Activated T-cell treated with anti-CD3 and anti-CD28 coated beads, Interleukin-2, amount 50 U/mL, for 48 hours (primary cell): ENCODE measurements at regions not wholly inside any gene's neighbourhood (a gene's known extent, or its start where the extent isn't known, plus 50 kb on each side); places are given as distances from the start of the nearest gene placed in this dataset.

Experiments
- DNase-seq, 2 experiments: peaks; one replicate each; pipeline ENCODE4 v3.0.0-alpha.2; 2020

- DNase-seq = no peak
Measured at GRCh38 chr12:27179400-27180214, 64.5 kb upstream of the STK38L start.

- no peak for DNase-seq
Measured at GRCh38 chr12:27180906-27181505, 63.1 kb upstream of the STK38L start.

DNA sequence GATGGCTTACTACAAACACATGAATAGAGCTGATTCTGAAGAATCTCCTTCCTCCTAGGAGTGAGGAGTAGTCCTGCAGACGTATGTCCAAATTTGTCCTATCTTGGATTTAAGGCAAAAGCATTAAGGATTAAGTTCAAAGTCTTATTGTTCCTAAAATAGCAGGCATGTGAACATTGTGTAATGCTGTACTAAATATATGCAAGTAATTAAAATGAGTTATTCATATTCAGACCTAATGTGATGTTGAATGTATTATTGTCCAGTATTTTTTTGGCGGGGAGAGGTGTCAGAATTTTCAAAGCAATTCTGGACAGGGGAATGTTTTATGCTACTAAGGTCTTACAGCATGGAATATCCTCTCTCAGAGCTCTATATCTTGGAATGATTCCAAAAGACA is 60.7 kb upstream of the STK38L start:
- DNase-seq = no peak

- peak; percentile 56 to 61 for DNase-seq
Measured at GRCh38 chr12:27185234-27186021, 58.7 kb upstream of the STK38L start.

- DNase-seq = no peak
Measured at GRCh38 chr12:27186022-27186839, 57.9 kb upstream of the STK38L start.

- DNase-seq = no peak
Measured at GRCh38 chr12:27187697-27188096, 56.4 kb upstream of the STK38L start.

DNA sequence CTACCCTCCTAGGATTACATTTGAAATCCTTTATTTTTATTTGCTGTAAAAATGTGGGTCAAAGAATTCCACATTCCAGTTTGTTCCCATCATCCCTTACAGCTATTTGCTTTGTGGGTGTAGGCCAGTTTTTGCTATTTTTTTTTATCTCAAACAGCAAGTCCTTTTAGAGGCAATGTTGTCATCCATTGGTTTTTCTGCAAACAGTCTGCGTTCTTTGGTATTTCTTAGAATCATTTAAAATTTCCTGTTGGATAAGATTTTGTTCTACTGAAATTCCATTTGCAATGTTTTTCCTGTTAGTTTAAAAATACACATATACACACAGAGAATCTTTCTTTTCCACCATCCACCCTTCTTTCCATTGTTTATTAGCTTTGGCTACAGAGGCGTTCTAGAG is 53.3 kb upstream of the STK38L start:
- DNase-seq = no peak

- no peak for DNase-seq
Measured at GRCh38 chr12:27191531-27191930, 52.6 kb upstream of the STK38L start.

- no peak for DNase-seq
Measured at GRCh38 chr12:27192118-27192802, 51.8 kb upstream of the STK38L start.

DNA sequence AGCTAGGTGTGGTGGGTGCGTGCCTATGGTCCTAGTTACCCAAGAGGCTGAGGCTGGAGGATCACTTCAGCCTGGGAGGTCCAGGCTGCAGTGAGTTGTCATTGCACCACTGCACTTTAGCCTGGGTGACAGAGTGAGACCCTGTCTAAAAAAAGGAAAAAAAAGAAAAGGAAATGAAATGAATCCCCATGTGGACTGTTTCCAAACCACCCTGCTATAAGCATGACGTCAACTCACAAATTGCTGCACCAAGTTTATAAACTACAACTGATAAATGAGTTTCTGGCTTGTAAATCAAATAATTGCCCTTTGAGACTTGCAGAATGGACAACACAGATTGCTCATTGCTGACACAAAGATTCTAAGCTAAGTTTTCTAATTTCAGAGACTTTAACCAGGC is 51.0 kb upstream of the STK38L start:
- DNase-seq = no peak

DNA sequence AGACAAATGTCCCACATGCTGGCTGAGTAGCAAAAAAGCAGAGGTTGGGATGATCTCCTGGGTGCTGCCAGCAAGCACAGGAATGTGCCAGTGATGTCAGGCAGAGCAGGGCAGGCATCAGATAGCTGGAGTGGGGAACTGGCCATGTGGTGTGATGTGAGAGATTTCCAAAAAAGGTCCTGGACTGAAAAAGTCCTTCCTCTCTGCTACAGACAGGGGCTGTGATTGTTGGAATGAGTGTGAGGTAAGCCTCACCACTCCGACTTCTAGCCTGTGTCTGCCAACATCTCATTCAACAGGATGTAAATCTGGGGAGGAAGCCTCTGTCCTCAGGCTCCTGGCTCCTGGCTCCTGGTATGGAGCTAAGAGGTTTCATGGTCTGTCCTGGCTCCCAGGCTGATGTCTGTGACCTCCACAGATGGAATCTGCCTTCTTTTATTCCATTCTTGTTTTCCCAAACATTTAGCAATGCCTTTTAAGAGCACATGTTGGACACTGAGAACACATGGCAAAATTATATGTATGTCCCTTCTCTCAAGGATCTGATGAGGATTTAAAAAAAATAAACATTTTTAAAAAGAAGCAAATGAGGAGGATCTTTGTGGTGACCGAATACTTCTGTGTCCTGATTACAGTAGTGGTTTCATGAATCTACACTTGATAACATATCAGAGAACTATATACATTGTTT is 50.1 kb upstream of the STK38L start:
- no peak for DNase-seq
